ENCODE measurements at regions not wholly inside any gene's neighbourhood (a gene's known extent, or its start where the extent isn't known, plus 50 kb on each side); places are given as distances from the start of the nearest gene placed in this dataset.
"Not testable (repeated sequence)": the region's sequence is repeated elsewhere in the genome, so short reads cannot be mapped to it uniquely, and the experiment has no call there.

DNA sequence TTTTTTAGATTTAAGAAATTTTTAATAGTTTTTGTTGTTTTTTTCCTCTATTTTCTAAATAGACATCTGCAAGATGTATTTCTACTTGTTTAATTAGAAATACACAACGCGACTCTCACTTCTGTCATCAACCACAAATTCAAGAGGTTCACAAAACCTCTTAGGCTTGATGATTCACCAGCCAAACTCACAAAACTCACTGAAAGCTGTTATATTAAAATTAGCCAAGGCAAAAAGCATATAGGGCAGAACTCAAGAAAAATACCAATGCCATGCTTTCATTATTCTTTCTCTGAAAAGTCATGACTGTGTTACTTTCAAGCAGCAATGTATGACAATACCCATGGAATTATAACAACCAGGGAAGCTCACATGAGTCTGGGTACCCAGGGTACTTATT lies 487.0 kb upstream of the RGS18 start:
- DNase-seq (ENCODE audit: low spot score): no peak

DNA sequence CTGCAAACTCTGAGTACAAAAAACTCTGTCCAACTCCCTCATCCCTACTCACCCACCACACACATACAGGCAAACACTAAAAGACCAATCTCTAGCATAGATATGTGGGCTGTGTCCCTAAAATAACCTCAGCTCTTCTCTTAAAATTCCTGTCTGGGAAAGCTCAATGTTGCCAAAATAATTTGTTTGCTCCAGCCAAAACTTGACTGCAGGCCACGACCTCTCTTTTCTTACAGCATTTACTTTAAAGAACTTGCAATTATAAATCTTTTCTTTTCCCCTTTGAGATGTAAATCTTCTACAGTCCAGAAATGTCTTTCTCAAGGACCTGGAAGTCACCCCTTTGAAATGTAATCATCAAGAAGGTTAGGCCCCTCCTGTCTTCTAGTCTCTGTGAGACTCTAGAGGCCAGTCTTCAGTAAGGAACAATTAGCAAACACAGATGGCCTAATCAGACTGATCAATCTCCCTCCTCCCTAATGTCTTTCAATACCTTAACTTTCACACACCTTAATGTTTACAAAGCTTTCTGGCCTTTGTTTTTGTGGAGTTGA lies 483.6 kb upstream of the RGS18 start:
- DNase-seq (ENCODE audit: low spot score): no peak

DNA sequence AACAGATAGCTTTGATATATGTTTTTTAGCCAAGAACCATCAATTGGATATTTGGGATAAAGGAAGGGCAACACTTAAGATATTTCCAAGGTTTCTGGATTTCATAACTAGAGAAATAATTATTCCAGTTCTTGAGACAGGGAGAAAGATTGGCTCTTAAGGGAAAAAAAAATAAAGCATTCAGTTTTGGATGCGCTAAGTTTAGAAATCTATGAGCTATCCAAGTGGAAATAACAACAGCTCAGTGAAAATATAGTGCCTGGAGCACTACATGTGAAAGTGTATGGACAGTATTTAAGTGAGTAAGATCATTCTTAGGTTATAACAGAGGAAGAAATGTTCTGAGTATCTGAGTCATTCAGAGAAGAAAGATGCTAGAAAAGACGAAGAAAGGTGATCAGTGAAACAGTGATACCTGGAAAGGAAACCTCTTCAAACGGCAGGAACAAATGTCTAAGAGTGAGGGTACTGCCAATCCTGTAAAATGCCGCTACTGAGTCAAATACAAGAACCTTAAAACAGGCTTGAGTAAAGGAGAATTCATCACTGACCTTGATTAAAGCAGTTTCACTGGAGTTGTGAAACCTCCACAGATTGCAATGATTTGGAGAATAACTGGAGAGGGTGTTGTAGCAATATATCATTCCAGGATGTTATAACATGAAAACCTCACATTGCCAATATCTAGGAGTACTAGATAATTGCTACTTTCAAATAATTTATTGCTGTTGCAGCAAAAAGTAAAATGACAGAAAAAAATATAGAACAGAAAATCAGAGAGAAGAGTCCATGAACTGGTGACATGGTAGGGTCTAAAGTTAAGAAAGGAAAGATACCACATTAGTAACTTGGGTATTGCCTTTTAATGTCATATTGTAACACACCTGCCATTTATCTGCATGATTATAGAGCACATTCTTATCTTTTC lies 482.1 kb upstream of the RGS18 start:
- no peak for DNase-seq (ENCODE audit: low spot score)

DNA sequence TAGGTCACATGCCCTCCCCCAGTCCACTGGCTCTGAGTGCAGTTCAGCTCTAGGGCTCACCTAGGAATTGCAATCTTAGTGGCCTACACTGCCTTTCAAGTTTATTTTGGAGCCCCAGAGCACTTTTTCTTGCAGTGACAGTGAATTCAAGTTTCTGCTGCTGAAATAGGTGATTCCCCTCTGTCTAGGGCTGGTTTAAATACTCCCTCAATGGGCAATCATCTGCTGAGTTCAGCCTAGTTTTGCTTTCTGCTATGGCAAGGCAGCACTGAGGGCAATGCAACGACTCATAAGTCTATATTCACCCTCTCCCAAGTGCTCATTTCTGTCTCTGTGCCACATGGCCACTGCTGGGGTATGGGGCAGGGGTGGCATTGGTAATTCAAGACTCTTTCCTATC lies 472.6 kb upstream of the RGS18 start:
- no peak for DNase-seq (ENCODE audit: low spot score)

DNA sequence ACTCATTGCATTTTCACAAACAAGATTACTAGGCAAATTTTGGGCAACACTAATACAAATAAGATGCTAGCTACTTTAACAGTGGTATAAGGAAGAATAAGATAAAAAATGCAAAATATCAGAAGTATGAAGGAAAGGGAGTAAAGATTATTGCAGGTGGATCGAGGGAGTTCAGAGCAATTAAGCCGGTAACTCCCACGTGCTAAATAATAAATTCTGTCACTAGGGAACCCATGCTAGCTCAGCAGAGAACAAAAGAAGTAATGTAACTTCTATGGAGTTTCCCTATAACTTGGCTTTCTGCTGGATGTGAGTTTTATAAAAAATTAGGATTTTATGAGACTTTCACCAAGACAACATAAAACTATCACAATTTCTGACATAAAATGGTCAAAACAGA lies 470.5 kb upstream of the RGS18 start:
- no peak for DNase-seq (ENCODE audit: low spot score)

DNA sequence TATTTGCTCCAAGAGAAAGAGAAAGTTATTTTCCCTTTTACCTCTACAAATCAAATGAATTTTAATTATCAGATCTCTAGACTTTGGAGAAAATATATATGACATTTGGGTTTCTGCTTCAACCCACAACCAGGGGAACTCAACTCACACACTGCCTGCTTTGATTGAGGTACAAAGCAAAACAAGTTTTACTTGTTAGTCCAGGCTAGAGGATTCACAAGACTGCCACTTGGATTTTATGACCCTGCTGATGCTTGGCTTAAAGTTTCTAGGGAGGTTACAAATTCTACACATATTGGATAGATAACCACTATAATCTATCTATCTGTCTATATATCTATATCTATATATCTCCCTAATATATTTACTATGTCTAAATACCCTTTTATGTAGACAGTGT lies 467.3 kb upstream of the RGS18 start:
- DNase-seq (ENCODE audit: low spot score): no peak

DNA sequence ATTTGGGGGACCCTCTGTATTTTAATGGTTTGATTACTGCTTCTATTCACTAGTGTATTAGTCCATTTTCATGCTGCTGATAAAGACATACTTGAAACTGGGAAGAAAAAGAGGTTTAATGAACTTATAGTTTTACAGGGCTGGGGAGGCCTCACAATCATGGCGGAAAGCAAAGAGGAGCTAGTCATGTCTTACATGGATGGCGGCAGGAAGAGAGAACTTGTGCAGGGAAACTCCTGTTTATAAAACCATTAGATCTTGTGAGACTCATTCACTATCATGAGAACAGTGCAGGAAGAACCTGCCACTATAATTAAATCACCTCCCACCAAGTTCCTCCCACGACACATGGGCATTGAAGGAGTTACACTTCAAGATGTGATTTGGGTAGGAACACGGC lies 464.5 kb upstream of the RGS18 start:
- no peak for DNase-seq (ENCODE audit: low spot score)

DNA sequence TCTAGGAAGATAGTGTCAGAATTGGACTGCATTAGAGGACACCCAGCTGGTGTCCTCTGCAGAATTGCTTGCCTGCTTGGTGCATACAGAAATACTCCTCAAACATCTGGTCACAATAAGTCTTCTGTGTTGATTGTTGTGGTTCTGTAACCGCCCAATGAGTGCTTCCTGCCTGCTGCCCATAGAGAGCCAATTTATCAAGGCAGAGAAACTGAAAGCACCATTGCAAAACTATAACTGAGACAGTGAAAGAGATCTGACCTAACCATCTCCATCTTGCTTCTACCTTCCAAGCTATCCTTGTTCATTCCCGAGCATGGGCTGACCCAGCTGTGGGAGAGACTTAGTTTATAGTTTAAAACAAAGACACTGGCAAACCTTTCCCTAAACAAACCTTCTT lies 462.4 kb upstream of the RGS18 start:
- DNase-seq (ENCODE audit: low spot score): no peak

DNA sequence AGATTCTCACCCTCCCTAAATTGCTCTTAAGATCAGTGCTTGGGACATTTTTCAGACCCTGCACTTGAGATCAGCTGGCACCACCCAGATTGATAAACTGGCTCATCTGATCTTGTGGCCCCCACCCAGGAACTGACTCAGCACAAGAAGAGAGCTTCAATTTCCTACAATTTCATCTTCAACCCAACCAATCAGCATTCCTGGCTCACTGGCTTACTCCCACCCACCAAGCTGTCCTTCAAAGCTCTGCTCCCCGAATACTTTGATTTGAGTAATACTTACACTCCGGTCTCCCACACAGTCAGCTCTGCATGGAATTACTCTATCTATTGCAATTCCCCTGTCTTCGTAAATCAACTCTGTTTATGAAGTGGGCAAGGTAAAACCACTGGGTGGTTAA lies 461.9 kb upstream of the RGS18 start:
- DNase-seq (ENCODE audit: low spot score): no peak

DNA sequence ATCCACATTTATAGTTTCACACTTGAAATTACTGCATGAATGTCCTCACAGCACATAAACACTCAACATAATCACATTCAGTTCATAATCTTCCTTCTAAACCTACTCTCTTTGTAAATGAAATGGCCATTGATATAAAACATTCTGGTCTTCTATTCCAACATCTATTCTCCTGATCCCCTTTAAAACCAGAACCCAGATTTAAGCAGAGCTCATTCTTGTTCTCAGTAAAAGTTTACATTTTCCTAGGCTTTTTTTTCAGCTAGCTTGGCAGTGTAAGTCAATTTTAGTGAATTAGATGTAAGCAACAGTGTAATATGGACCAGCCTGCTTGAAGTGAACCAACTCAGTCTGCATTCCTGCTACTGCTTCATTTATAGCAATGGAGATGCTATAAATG lies 460.7 kb upstream of the RGS18 start:
- DNase-seq (ENCODE audit: low spot score): no peak

DNA sequence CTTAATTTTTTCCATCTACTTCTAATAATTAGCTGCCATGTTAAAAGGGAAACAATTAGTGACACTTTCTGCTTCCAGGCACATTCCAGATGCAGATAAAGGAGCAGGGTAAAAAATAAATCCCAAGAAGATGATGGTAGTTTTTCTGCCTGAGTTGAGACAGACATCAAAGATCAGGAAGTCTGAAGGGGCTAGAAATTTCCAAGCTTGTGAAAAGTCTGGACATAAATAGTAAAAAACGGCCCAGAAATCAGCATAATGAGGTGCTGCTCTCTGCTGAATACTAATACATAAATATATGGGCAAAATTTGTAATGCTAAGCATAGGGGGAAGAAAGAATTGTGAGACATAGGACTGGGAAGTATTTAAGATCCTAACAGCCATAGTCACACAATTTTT lies 460.0 kb upstream of the RGS18 start:
- DNase-seq (ENCODE audit: low spot score): no peak

DNA sequence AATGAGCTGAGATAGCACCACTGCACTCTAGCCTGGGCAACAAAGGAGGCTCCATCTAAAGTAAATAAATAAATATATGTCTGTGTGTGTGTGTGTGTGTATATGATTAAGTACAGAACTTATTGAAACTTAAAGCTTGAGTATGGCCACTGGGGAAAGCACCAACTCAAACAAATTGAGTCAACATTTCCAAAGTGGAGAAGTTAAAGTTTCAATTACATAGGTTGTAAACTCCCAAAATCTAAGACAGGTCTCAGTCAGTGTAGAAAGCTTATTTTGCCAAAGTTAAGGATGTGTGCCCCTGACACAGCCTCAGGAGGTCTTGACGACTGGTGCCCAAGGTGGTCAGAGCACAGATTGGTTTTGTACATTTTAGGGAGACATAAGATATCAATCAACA lies 458.9 kb upstream of the RGS18 start:
- DNase-seq (ENCODE audit: low spot score): no peak

DNA sequence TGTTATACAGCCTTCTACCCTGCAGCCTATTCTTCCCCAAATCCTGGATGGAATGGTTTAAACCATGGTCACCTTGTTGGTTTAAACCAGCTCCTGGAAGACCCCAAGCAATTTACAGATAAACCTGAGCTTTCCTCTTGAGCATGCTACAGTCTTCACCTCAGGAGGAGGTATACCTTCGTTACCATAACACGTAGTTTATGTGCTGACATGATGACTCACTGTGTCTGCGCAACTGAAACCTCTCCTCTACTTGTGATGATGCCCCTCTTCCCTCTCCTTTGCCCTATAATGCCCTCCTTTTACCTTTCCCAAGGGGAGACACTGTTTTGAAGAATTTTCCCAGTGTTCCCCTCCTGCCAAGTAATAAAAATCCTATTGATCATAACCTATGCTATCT lies 457.3 kb upstream of the RGS18 start:
- DNase-seq (ENCODE audit: low spot score): no peak

DNA sequence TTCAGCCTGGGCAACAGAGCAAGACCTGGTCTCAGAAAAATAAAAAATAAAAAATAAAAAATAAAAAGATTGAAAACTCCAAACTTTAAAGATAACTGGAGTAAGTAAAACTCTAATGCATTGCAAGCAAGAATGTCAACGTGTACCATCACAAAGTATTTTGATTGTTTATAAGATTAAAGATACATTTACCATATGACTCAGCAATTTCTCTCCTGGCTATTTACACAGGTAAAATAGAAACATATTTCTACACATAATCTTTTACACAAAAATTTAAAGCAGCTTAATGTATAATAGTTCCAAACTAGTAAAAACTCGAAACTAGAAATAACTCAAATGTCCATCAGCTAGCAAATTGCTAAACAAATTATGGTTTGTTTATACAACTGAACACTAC lies 456.1 kb upstream of the RGS18 start:
- no peak for DNase-seq (ENCODE audit: low spot score)

DNA sequence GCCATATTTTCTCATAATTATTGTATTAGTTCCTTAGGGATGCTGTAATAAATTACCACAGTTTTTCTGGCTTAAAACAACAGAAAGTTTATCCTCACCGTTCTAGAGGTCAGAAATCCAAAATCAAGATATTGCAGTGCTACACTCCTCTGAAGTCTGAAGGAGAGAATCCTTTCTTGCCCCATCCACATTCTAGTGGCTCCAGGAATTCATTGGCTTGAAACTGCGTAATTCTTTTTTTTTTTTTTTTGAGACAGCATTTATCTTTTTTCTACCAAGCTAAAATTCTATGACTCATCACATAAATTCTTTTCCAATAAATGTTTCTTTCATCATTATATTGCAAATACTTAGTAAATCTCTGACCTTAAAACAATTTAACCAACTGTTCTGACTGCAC lies 451.0 kb upstream of the RGS18 start:
- no peak for DNase-seq (ENCODE audit: low spot score)

DNA sequence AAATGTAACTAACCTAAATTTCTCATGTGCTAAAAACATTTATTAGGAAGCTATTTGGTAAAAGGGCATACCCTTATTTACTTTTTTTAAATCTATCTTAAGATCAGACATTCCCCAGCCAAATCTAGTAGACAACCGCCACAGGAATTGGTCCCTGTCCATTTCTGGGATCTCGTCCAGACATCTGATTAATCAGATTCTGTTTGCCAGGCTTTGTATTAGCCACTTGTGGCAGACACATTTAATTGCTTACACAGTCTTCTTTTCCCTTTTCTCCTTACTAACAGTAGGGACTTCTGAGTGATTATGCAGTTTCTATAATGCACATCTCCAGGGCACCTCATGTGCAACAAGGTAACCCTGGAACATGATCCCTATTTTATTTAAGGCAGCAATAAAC lies 449.0 kb upstream of the RGS18 start:
- no peak for DNase-seq (ENCODE audit: low spot score)

DNA sequence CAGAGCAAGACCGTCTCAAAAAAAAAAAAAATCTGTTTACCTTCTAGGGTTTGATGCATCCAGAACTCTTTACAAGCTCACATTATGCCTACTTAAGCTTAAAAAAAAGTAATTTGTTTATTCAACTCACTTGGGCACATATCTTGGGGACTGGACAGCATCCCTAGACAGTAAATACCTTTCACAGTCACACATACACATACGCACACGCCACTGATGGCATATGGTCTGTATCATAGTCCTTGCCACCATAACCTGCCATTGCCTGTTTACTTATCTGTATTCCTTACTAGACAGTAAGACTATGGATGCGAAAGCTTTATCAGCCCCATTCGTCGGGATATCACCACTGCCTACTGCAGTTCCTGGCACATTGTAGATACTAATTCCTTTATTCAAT lies 446.3 kb upstream of the RGS18 start:
- DNase-seq (ENCODE audit: low spot score): no peak

DNA sequence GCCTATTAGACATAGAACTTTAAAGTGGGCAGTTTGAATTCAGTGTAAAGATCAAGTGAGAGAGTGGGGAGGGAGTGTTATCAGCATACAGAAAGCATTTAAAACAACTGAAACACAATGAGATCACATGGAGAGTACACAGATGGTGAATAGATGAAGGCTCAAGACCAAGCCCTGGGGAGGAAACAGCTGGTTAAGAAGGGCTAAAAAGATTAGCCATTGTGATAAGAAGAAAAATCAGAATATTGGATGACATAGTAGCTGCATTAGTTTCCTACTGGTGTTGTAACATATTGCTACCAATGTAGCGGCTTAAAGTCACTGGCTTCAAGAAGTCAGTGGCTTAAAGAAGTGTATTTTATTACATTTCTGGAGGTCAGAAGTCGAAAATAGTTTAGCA lies 443.4 kb upstream of the RGS18 start:
- no peak for DNase-seq (ENCODE audit: low spot score)

DNA sequence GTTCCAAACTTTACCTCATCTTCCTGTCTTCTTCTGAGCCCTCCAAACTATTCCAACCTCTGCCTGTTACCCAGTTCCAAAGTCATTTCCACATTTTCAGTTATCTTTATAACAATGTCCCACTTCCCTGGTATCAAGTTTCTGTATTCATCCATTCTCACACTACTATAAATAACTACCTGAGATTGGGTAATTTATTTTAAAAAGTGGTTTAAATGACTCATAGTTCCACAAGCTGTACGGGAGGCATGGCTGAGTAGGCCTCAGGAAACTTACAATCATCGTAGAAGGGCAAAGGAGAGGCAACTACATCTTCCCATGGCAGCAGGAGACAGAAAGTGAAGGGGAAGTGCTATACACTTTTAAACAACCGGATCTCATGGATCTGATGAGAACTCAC lies 428.5 kb upstream of the RGS18 start:
- DNase-seq (ENCODE audit: low spot score): no peak

DNA sequence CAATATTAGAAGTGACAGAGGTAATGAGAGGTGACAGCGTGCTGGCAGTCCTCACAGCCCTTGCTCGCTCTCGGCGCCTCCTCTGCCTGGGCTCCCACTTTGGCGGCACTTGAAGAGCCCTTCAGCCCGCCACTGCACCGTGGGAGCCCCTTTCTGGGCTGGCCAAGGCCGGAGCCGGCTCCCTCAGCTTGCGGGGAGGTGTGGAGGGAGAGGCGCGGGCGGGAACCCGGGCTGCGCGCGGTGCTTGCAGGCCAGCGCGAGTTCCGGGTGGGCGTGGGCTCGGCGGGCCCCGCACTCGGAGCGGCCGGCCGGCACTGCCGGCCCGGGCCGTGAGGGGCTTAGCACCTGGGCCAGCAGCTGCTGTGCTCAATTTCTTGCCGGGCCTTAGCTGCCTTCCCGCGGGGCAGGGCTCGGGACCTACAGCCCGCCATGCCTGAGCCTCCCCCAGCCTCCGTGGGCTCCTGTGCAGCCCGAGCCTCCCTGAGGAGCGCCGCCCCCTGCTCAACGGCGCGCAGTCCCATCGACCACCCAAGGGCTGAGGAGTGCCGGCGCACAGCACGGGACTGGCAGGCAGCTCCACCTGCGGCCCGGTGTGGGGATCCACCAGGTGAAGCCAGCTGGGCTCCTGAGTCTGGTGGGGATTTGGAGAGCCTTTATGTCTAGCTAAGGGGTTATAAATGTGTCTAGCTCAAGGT lies 426.5 kb upstream of the RGS18 start:
- DNase-seq (ENCODE audit: low spot score): not testable (repeated sequence)

DNA sequence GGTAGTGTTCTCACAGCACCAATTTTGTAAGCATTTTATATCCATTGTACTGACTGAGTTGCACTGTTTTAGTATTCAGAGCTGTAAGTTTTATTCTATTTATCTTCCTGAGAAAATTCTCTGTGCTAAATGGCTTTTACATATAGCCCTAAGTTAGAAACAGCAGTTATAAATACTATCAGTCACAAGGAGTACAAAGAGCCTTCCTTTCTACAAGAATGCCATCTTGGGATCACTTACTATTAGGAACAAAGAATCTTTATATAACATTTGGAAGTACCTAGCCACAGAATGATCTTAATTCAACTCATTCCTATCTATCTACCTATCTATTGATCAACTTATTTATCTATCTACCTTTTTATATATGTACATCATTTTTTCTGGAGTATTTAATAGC lies 423.9 kb upstream of the RGS18 start:
- no peak for DNase-seq (ENCODE audit: low spot score)

DNA sequence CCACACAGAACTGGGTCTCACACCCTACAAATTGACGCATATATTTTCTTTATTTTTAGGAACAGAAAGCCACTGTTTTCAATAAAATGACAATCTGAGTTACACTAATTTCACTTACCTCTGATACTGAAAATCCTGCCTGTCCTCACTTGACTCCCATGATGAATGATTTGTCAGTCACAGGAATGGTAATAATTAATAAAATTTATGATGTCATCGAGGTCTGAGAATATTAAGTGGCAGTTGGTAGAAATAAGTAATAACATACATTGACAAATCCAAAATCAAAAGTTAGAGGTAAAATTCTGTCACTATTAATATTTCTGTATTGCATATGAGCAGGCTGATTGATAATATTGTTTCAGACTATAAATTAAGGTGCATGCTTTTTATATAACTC lies 418.7 kb upstream of the RGS18 start:
- no peak for DNase-seq (ENCODE audit: low spot score)

DNA sequence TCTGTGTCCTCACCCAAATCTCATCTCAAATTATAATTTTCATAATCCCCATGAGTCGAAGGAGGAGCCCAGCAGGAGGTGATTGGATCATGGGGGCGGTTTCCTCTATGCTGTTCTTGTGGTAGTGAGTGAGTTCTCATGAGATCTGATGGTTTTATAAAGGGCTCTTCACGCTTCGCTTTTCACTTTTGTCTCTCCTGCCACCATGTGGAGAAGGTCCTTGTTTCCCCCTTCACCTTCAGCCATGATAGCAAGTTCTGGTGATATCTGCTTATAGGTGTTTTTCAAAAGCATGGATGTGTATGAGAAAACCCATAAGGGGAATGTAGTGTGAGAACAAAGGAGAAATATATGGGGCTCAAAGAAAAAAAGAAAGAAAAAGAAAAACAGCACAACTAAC lies 405.9 kb upstream of the RGS18 start:
- DNase-seq (ENCODE audit: low spot score): no peak

All from hepatic stellate cell (primary cell).